Motor neuron (in vitro differentiated cells): ENCODE measurements at regions not wholly inside any gene's neighbourhood (a gene's known extent, or its start where the extent isn't known, plus 50 kb on each side); places are given as distances from the start of the nearest gene placed in this dataset.
A peak's percentile ranks its signal among the peaks of the same experiment; 100 is the strongest.
"Not testable (repeated sequence)": the region's sequence is repeated elsewhere in the genome, so short reads cannot be mapped to it uniquely, and the experiment has no call there.

ENCODE experiments used
- ATAC-seq, 8 experiments: fragments of 200-7000 bp; cut with Tn5 transposase; replicated peaks in 6 of 8; 2 replicates each; pipeline ENCODE4 v1.8.0; 2021; ENCODE audit warnings: mild to moderate bottlenecking in 8 of 8, moderate library complexity in 8 of 8
- H3K27ac ChIP-seq, 2 donors: fragments of 250-450 bp; sonication (Bioruptor Pico); 2 replicates each; pipeline ENCODE4 v1.9.0; 2021; ENCODE audit warnings: antibody characterized with exemption in 2 of 2, mild to moderate bottlenecking in 2 of 2, moderate library complexity in 1 of 2
- H3K4me1 ChIP-seq, 2 donors: fragments of 250-450 bp; sonication (Bioruptor Pico); replicated peaks in 1 of 2; 2 replicates each; pipeline ENCODE4 v1.6.1; 2021; ENCODE audit warnings: antibody characterized with exemption in 2 of 2, mild to moderate bottlenecking in 2 of 2, moderate library complexity in 1 of 2
- H3K4me3 ChIP-seq, 5 donors: fragments of 250-450 bp; sonication (Bioruptor Pico); 2 replicates each; pipeline ENCODE4 v1.9.0; 2021; ENCODE audit warnings: antibody characterized with exemption in 5 of 5, mild to moderate bottlenecking in 5 of 5, moderate library complexity in 4 of 5
- WGBS, 10 experiments: fragments of 450-650 bp; shearing (Covaris generic); methylation state at CpG; one replicate each; pipeline ENCODE4 v1.0.0; 2022; 5-methylcytosine and 5-hydroxymethylcytosine counted together
- in situ Hi-C, 9 experiments: fragments of 400-800 bp; cut with MboI; loops; one replicate each; pipeline ENCODE4 v1.15.0; 2021; ENCODE audit warnings: low sequenced_read_pairs in 9 of 9, low pct_unique_long_range_greater_than_20kb in 2 of 9; ENCODE audit not compliant: unreplicated experiment in 9 of 9

GRCh38 chr5:56637321-56637920 lies 177.9 kb upstream of the MAP3K1 start:
- H3K27ac ChIP-seq = no peak overlapping the region
- no peak overlapping the region for H3K4me3 ChIP-seq
- ATAC-seq = no peak
- in situ Hi-C loops = no loop called here
- 0 to 83% (median 50%) methylated on average over 1 to 3 of the region's 3 CpGs; no CpG with 5 or more reads in 1 of the 10 experiments for WGBS, 10 experiments
- H3K4me1 ChIP-seq = peaks cover 7 to 15% of the 10 kb centered on the region in 2 donors

- ATAC-seq = no peak
- in situ Hi-C loops = no loop called here
- Histone ChIP-seq H3K4me1 (peaks cover 7 to 15% of the 10 kb centered on the region in 2 donors), H3K4me3 (no peak overlapping the region), H3K27ac (no peak overlapping the region)
- WGBS, 10 experiments = 100% methylated on average over 1 of the region's 1 CpG; no CpG with 5 or more reads in 9 of the 10 experiments
Measured at GRCh38 chr5:56633950-56634349, 181.4 kb upstream of the MAP3K1 start.

DNA sequence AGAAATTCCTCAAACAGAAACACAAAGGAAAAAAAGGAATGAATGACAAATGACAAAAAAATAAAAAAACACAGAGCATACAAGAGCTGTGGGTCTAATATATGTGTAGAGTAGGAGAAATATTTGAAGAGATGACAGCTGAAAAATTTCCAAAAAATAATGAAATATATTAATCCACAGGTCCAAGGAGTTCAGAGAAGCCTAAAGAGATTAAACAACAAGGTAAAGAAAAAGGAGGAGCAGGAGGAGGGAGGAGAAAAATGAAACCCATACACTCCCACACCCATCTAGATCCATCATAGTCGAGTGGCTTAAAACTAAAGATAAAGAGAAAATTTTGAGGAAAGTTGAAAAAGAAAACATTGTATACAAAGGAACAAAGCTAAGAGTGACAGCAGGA lies 182.4 kb upstream of the MAP3K1 start:
- no peak for ATAC-seq
- Histone ChIP-seq H3K4me3 (no peak overlapping the region), H3K4me1 (peaks cover 5 to 12% of the 10 kb centered on the region in 2 donors), H3K27ac (no peak overlapping the region)
- in situ Hi-C loops = no loop called here
- 0 to 82% (median 54%) methylated on average over 1 of the region's 1 CpG; no CpG with 5 or more reads in 1 of the 10 experiments for WGBS, 10 experiments

GRCh38 chr5:56632199-56632598 lies 183.2 kb upstream of the MAP3K1 start:
- in situ Hi-C loops = no loop called here
- Histone ChIP-seq H3K4me1 (peaks cover 0 to 4% of the 10 kb centered on the region in 2 donors), H3K27ac (no peak overlapping the region), H3K4me3 (no peak overlapping the region)
- WGBS, 10 experiments = 50 to 100% (median 61%) methylated on average over 1 to 2 of the region's 2 CpGs; no CpG with 5 or more reads in 4 of the 10 experiments
- ATAC-seq = peak in 2 of 8 experiments; percentile 9 to 35

- in situ Hi-C loops = no loop called here
- WGBS, 10 experiments = 0 to 88% (median 31%) methylated on average over 1 to 2 of the region's 2 CpGs; no CpG with 5 or more reads in 4 of the 10 experiments
- no peak for ATAC-seq
- Histone ChIP-seq H3K4me3 (no peak overlapping the region), H3K27ac (no peak overlapping the region), H3K4me1 (no peaks in the 10 kb centered on the region)
Measured at GRCh38 chr5:56631719-56632118, 183.6 kb upstream of the MAP3K1 start.

- H3K27ac ChIP-seq, ATAC-seq, in situ Hi-C loops, H3K4me1 ChIP-seq, H3K4me3 ChIP-seq: not testable (repeated sequence)
- 60 to 88% (median 82%) methylated on average over 1 to 4 of the region's 4 CpGs; no CpG with 5 or more reads in 6 of the 10 experiments for WGBS, 10 experiments
Measured at GRCh38 chr5:56628616-56629015, 186.7 kb upstream of the MAP3K1 start.

- 0 to 100% (median 88%) methylated on average over 1 to 2 of the region's 2 CpGs for WGBS, 10 experiments
- no peak overlapping the region for H3K4me3 ChIP-seq
- H3K27ac ChIP-seq = no peak overlapping the region
- peak in 2 of 8 experiments; percentile 34 to 62 for ATAC-seq
- H3K4me1 ChIP-seq = no peaks in the 10 kb centered on the region
- in situ Hi-C loops = no loop called here
Measured at GRCh38 chr5:56625541-56625940, 189.8 kb upstream of the MAP3K1 start.

DNA sequence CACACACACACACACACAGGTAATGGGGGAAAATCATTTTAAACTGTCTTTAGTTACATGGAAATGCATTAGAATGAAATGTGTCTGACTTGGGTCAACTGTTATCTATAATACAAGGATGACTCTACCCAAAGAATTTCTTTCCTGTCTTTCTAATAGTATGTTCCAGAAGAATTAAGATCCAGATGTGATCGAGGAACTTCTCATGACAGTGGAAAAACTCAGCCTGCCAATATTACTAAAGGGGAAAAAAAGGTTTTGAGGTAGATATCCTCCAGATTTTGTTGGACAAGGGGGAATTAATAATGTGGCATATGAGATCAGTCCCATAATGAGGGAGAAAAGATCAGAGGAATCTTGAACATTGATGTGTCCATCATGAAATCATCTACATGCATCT lies 190.6 kb upstream of the MAP3K1 start:
- in situ Hi-C loops = no loop called here
- ATAC-seq = no peak
- Histone ChIP-seq H3K4me1 (no peaks in the 10 kb centered on the region), H3K4me3 (no peak overlapping the region), H3K27ac (no peak overlapping the region)
- WGBS, 10 experiments = 0 to 100% (median 17%) methylated on average over 1 of the region's 1 CpG; no CpG with 5 or more reads in 3 of the 10 experiments

DNA sequence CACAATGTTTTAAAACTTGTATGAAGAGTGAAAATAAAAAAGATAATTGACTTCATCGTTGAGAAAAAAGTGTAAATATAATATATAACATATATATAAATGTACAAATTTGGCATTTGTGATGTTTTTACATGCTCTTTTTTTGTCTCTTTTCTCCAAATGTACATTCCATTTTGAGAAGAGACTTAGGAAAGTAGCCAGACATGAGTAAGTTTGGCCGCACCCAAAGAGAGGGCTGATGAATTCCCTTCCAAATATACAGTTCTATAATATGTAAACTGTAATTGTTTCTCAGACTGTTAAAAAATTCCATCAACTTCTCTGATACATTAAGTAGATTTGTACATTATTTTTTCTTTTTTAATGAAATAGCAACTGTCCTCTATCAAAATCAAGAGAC lies 193.2 kb upstream of the MAP3K1 start:
- WGBS, 10 experiments = 11 to 100% (median 82%) methylated on average over 1 to 2 of the region's 2 CpGs
- in situ Hi-C loops = no loop called here
- Histone ChIP-seq H3K27ac (no peak overlapping the region), H3K4me3 (no peak overlapping the region), H3K4me1 (no peaks in the 10 kb centered on the region)
- peak in 2 of 8 experiments; percentile 22 to 45 for ATAC-seq

- Histone ChIP-seq H3K27ac (no peak overlapping the region), H3K4me3 (no peak overlapping the region), H3K4me1 (no peaks in the 10 kb centered on the region)
- peak in 1 of 8 experiments; percentile 56 for ATAC-seq
- WGBS, 10 experiments = 45 to 100% (median 88%) methylated on average over 2 to 3 of the region's 3 CpGs; no CpG with 5 or more reads in 1 of the 10 experiments
- in situ Hi-C loops = no loop called here
Measured at GRCh38 chr5:56620903-56621677, 194.3 kb upstream of the MAP3K1 start.

GRCh38 chr5:56617998-56618397 lies 197.4 kb upstream of the MAP3K1 start:
- no peak for ATAC-seq
- H3K27ac ChIP-seq = no peak overlapping the region
- no peaks in the 10 kb centered on the region for H3K4me1 ChIP-seq
- in situ Hi-C loops = no loop called here
- 30 to 100% (median 89%) methylated on average over 1 to 4 of the region's 4 CpGs for WGBS, 10 experiments
- no peak overlapping the region for H3K4me3 ChIP-seq

DNA sequence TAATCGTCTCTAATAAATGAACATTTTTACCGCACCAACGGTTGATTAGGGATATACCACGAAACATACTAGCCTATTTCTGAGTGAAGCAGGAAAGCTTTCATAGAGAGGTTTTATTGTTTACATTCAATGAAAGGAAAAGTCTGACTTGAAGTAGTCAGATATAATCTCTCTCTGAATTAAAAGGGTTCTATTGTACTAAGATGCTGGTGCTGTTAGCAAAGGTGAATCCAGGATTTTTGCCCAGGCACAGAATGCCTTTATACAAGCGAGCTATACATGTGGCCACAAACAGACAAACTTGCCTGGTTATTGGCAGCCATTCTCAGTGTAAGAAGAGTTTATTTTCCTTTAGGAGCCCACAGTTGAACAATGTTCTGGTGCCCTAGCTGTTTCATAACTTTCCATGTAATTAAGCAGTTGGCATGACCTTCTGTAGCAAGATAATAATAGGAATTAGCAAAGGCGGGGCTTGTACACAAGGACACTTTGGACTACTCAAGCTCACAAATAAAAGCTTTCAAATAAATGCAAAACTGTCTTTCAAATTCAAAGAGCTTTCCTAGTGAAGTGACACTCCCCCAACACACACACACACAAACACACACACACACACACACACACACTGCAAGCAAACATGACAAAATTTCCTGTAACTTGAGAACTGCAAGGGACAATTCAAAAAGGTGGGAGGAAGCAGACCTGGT lies 198.7 kb upstream of the MAP3K1 start:
- Histone ChIP-seq H3K4me1 (no peaks in the 10 kb centered on the region), H3K27ac (no peak overlapping the region), H3K4me3 (no peak overlapping the region)
- peak in 4 of 8 experiments; percentile 30 to 58 (median 44) for ATAC-seq
- 41 to 94% (median 88%) methylated on average over 2 to 6 of the region's 6 CpGs for WGBS, 10 experiments
- in situ Hi-C loops = no loop called here
